ENCODE measurements at regions not wholly inside any gene's neighbourhood (a gene's known extent, or its start where the extent isn't known, plus 50 kb on each side); places are given as distances from the start of the nearest gene placed in this dataset.

DNA sequence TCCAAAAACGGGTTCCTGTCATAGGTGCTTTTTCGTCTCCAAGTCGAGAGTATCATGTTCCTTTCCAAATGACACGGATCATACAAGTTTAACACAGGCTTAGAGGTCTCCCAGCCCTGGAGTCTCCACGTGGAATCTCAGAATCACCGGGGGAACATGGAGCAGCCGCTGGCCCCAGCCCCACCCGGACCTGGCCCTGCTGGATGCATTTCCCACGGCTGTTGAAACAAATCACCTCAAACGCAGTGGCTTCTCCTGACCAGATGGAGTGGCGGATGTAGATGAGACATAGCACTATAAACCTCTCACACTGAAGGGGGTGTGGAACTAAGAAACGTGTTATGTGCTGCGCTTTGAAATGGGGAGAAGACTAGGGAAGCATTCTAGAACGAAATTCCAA is 70.0 kb upstream of the FRMD1 start:
- Histone ChIP-seq H3K4me3 (no peak overlapping the region), H3K9me3 (no peaks in the 10 kb centered on the region), H3K4me1 (ENCODE audit: insufficient read depth) (no peaks in the 10 kb centered on the region), H3K36me3 (no peaks in the 10 kb centered on the region), H3K27me3 (no peaks in the 10 kb centered on the region), H3K27ac (no peak overlapping the region)
- 64 to 69% (median 65%) methylated on average over 14 of the region's 14 CpGs for WGBS, 3 donors
- DNase-seq, result no peak
- TF ChIP-seq EP300 (IDR thresholded peaks at IDR 0.05), result no peak
- no peak for TF ChIP-seq POLR2A (IDR thresholded peaks at IDR 0.05)
- no peak for TF ChIP-seq CTCF (IDR thresholded peaks at IDR 0.05)
- intact Hi-C loops (cut with DNase I), result no loop called here

GRCh38 chr6:168148231-168148849 is 69.3 kb upstream of the FRMD1 start:
- intact Hi-C loops (cut with DNase I), result no loop called here
- H3K27me3 ChIP-seq, result no peaks in the 10 kb centered on the region
- no peak overlapping the region for H3K27ac ChIP-seq
- no peak overlapping the region for H3K4me3 ChIP-seq
- no peaks in the 10 kb centered on the region for H3K9me3 ChIP-seq
- TF ChIP-seq POLR2A (IDR thresholded peaks at IDR 0.05) (no peak), CTCF (IDR thresholded peaks at IDR 0.05) (no peak), EP300 (IDR thresholded peaks at IDR 0.05) (no peak)
- no peaks in the 10 kb centered on the region for H3K36me3 ChIP-seq
- no peak for DNase-seq
- H3K4me1 ChIP-seq (ENCODE audit: insufficient read depth), result no peaks in the 10 kb centered on the region
- WGBS, 3 donors, result 78 to 88% (median 80%) methylated on average over 14 of the region's 14 CpGs

GRCh38 chr6:168147205-168147738 is 68.3 kb upstream of the FRMD1 start:
- Histone ChIP-seq H3K36me3 (no peaks in the 10 kb centered on the region), H3K4me3 (no peak overlapping the region), H3K9me3 (no peaks in the 10 kb centered on the region), H3K4me1 (ENCODE audit: insufficient read depth) (no peaks in the 10 kb centered on the region), H3K27me3 (no peaks in the 10 kb centered on the region), H3K27ac (no peak overlapping the region)
- intact Hi-C loops (cut with DNase I), result no loop called here
- TF ChIP-seq POLR2A (IDR thresholded peaks at IDR 0.05) (no peak), CTCF (IDR thresholded peaks at IDR 0.05) (no peak), EP300 (IDR thresholded peaks at IDR 0.05) (no peak)
- WGBS, 3 donors, result 82 to 85% (median 82%) methylated on average over 4 of the region's 4 CpGs
- DNase-seq, result no peak

DNA sequence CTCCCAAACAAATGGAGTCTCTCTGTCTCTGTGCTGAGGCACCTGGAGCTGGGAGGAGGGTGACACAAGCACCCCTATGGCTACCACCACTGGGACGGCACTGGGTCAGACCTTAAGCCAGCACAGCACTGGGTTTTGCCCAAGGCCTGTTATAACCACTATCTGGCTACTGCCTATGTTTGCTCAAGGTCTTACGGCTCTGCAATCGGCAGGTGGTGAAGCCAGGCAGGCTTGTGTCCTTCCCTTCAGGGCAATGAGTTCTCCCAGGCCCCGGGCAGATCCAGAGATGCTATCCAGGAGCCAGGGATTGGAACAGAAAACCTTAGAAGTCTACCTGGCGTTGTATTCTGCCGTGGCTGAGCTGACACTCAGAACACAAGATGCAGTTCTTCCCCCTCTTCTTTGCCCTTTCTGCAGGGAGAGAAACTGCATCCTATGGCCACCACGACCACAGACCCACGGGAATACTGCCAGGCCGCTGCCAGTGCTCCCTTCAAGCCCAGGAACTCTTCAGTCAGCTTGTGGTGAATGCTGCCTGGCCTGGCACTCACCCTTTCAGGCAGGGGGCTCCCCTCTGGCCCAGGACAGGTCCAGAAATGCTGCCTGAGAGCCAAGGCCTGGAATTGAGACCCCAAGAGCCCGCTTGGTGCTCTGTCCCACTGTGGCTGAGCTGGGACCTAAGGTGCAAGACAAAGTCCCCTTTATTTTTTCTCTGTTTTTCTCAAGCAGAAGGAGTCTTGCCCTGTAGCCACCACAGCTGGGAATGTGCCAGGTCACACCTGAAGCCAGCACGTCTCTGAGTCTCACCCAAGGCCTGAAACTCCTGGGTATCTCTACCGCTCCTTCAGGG is 67.0 kb upstream of the FRMD1 start:
- H3K4me1 ChIP-seq (ENCODE audit: insufficient read depth), result no peaks in the 10 kb centered on the region
- no peaks in the 10 kb centered on the region for H3K9me3 ChIP-seq
- H3K36me3 ChIP-seq, result no peaks in the 10 kb centered on the region
- 78 to 89% (median 84%) methylated on average over 11 to 12 of the region's 12 CpGs for WGBS, 3 donors
- H3K27ac ChIP-seq, result no peak overlapping the region
- TF ChIP-seq POLR2A (IDR thresholded peaks at IDR 0.05), result no peak
- TF ChIP-seq EP300 (IDR thresholded peaks at IDR 0.05), result no peak
- TF ChIP-seq CTCF (IDR thresholded peaks at IDR 0.05), result no peak
- peak in 1 of 5 donors; percentile 4 for DNase-seq
- H3K4me3 ChIP-seq, result no peak overlapping the region
- intact Hi-C loops (cut with DNase I), result no loop called here
- H3K27me3 ChIP-seq, result no peaks in the 10 kb centered on the region

Data from ovary (tissue), 7 donors.